MM.1S (cell line): ENCODE measurements at regions not wholly inside any gene's neighbourhood (a gene's known extent, or its start where the extent isn't known, plus 50 kb on each side); places are given as distances from the start of the nearest gene placed in this dataset.

ENCODE experiments used
- CTCF ChIP-seq: fragments of 300-600 bp; sonication (generic); IDR thresholded peaks from 2 replicates; pipeline ENCODE4 v1.5.1; 2016; ENCODE audit warnings: antibody characterized with exemption, low read length, mixed read lengths
- EZH2 ChIP-seq: fragments of 300-600 bp; sonication (generic); optimal IDR thresholded peaks from 2 replicates; pipeline ENCODE3; 2017; ENCODE audit warnings: low read depth, mild to moderate bottlenecking, antibody characterized with exemption, low read length, mixed read lengths

GRCh38 chr5:56496581-56497063 is 263.5 kb upstream of the ANKRD55 start:
- TF ChIP-seq CTCF = no peak
- no peak for TF ChIP-seq EZH2
